Stimulated activated CD4-positive, alpha-beta T cell treated with anti-CD3 and anti-CD28 coated beads, Interleukin-1b, Interleukin-23, amount 100 ng/mL, for 24 hours (primary cell): ENCODE measurements at regions not wholly inside any gene's neighbourhood (a gene's known extent, or its start where the extent isn't known, plus 50 kb on each side); places are given as distances from the start of the nearest gene placed in this dataset.
"Not testable (repeated sequence)": the region's sequence is repeated elsewhere in the genome, so short reads cannot be mapped to it uniquely, and the experiment has no call there.

ENCODE experiments used
- DNase-seq, 4 experiments: peaks; one replicate each; pipeline ENCODE4 v3.0.0-alpha.2; 2020; ENCODE audit warnings: low read depth in 4 of 4, low spot score in 1 of 4

DNA sequence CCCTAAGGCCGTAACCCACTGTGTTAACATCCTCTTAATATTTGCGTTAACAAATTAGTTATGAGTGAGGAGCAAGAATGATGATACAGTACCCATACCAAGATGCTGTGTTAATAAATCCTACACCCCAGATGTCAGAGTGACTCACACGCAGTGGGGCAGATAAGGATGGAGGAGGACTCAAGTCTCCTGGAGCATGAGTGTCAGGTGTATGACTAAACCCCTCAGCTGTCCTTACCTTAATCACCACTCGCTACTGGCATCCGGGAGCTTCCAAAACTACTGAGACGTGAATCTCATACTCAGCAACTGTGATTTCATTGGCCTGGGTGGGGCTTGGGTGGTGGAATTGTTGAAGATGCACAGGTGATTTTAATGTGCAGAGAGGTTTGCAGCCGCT is 131.3 kb upstream of the MTHFD1L start:
- DNase-seq, result no peak

- DNase-seq, result no peak
Observed at GRCh38 chr6:150735341-150735851, 130.1 kb upstream of the MTHFD1L start.

- DNase-seq, result no peak
Observed at GRCh38 chr6:150738092-150738629, 127.3 kb upstream of the MTHFD1L start.

GRCh38 chr6:150739711-150740349 is 125.7 kb upstream of the MTHFD1L start:
- DNase-seq, result no peak

DNA sequence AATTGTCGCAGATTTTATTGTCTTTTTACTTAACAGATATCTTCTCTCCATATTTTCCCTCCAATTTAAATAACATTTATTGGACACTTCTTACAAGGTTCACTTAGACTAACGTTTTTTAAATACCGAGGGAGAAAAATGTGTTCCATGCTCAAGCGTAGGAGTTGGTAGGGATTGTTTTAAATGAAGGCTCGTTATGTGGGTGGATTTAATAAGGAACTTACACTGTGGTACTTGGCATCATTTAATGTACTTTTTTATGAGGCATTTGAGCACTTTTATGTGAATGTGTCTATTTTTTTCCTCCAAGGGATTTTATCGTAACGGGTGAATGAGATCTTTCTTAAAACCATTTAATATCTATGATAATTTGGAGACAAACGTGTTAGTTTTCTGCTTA is 125.0 kb upstream of the MTHFD1L start:
- no peak for DNase-seq

- DNase-seq, result peak in 1 of 4 experiments; percentile 16
Observed at GRCh38 chr6:150741633-150742200, 123.8 kb upstream of the MTHFD1L start.

- DNase-seq, result no peak
Observed at GRCh38 chr6:150744522-150745260, 120.8 kb upstream of the MTHFD1L start.

DNA sequence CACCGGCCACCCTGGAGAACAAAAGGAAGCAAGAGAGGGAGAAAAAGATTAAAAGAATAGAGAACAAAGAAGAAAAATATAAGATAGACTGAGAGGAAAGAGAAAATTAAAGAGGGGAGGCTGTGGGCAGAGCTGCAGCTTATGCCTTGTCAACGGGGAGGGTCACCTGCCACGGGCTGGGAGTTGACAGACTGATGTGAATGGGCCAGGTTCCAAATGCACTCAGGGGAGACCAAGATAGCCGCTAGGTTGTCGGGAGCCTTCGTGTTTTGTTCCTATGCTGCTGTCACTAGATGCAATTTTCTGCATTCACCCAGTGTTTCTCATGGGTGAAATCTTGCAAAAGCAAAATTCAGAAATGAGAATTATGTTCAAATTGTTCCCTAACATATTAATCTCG is 119.6 kb upstream of the MTHFD1L start:
- no peak for DNase-seq

DNA sequence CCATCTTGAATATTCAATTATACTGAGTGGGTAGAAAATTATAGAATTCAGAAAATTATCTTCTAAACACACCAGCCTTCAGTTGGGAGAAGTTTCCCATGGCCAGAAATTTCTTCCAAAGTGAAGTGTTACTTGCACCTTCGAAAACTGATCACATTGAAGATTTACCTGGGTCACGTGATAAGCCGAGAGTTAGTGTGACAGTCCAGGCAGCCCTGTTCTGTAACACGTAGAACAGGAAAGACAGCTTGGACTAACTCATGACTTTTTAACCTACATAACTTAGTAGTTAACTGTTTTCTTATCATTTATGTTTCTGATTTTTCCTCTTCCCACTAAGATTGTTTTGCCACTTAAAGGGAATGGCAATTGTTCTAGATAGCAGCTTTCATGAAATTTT is 118.3 kb upstream of the MTHFD1L start:
- no peak for DNase-seq

- no peak for DNase-seq
Observed at GRCh38 chr6:150749091-150749670, 116.3 kb upstream of the MTHFD1L start.

GRCh38 chr6:150751296-150751695 is 114.2 kb upstream of the MTHFD1L start:
- no peak for DNase-seq

- DNase-seq, result no peak
Observed at GRCh38 chr6:150752409-150752808, 113.1 kb upstream of the MTHFD1L start.

- no peak for DNase-seq
Observed at GRCh38 chr6:150753371-150754064, 112.0 kb upstream of the MTHFD1L start.

- DNase-seq, result no peak
Observed at GRCh38 chr6:150755042-150755441, 110.5 kb upstream of the MTHFD1L start.

GRCh38 chr6:150755524-150755923 is 110.0 kb upstream of the MTHFD1L start:
- no peak for DNase-seq

DNA sequence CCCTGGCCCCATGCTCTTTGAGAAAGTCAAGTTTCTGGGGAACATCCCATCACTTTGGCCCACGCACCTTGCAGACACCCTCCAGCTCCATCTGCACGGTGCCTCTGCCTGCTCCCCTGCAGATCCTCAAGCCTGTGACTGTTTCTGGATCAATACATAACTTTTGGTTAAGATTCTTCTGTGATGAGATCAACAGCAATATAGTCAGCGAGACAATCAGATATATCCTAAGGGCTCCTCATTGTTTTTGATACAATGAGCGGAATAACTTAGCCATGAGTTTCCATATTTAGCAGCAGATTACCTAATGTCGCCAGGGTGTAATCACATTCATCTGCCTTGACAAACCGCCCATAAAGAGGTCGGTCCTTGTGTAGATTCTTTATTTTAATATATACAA is 109.3 kb upstream of the MTHFD1L start:
- no peak for DNase-seq

DNA sequence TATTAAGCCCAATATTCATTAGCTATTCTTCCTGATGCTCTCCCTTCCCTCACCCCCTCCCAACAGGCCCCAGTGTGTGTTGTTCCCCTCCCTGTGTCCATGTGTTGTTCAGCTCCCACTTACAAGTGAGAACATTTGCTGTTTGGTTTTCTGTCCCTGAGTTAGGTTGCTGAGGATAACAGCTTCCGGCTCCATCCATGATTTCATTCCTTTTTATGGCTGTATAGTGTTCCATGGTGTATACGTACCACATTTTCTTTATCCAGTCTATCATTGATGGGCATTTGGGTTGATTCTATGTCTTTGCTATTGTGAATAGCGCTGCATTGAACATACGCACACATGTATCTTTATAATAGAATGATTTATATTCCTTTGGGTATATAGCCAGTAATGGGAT is 107.7 kb upstream of the MTHFD1L start:
- DNase-seq, result not testable (repeated sequence)

- DNase-seq, result no peak
Observed at GRCh38 chr6:150759483-150759882, 106.0 kb upstream of the MTHFD1L start.

- DNase-seq, result no peak
Observed at GRCh38 chr6:150761771-150762170, 103.7 kb upstream of the MTHFD1L start.

DNA sequence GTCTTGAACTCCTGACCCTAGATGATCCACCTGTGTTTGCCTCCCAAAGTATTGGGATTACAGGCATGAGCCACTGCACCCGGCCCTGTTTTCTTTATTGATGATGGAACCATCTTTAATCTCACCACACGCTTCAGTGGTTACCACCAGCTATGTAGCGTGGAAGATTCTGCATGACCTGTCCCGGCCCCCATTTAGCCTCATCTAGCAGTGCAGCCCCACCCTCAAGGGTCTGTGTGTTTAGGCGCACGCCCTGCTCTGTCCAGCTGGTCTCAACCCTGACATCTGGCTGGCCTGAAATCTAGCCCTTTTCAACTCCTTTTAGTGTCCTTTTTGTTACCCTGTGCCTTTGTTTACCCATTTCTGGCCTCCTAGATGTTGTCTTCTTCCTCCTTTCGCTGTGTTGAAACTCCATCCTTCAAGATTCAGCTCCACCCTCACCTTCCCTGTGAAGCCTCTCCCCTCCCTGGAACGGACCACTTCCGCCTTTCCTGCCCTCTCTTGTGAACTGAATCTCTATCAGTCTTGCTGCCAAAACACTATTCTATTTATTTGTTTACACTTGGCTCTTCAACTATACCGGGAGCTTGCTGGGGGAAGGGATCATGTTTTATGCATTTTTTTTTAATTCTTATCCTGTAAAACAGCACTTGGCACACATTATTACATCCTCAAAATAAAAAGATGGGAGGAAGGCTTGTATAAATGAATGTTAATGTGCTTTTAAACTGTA is 101.0 kb upstream of the MTHFD1L start:
- no peak for DNase-seq
